ENCODE measurements at regions not wholly inside any gene's neighbourhood (a gene's known extent, or its start where the extent isn't known, plus 50 kb on each side); places are given as distances from the start of the nearest gene placed in this dataset.

DNA sequence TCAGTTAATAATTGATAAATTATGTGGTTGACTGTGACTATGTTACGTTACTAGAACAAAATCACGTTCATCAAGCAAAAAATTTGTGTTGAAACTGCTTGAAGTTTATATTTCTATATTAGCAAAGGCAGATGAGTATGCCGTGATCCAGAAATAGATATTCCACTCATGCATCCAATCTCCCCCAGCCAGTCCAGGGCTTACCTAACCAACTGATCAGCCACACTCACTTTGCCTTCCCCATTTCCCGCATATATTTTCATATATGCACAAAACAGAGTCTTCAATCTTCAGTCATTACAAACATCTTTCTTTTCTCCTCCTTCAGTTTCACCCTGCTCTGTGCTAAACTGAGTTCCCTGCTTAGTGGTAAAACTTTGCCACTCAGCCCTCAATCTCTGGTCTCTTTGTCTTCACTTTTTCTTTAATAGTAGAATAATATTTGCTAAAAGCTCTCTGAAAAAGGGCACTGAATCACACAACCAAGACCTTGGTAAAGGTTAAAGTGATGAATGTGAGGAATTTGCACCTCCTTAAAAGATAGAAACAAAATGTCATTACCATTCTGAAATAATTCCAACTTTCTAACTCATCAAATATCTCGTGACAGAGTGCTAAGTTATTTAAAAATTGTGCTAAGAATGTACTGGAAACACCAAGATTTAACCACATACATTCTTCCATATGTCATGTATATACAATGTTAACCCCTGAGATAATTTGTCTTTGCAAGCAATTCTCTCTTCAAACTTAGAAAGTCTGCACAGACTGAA is 893.2 kb upstream of the CRIM1 start:
- Histone ChIP-seq H2AFZ (ENCODE audit: control insufficient read depth, low read depth, low read length) (no peak overlapping the region), H3K79me2 (ENCODE audit: control insufficient read depth, insufficient read depth, low read length) (no peaks in the 10 kb centered on the region), H3K27me3 (replicated peaks in 1 of 2; ENCODE audit: control insufficient read depth in 2 of 2, insufficient read depth in 2 of 2, low read length in 1 of 2) (no peaks in the 10 kb centered on the region), H3K36me3 (ENCODE audit: control insufficient read depth in 2 of 2, insufficient read depth in 2 of 2, low read length in 1 of 2) (no peaks in the 10 kb centered on the region), H3K4me1 (ENCODE audit: control insufficient read depth, insufficient read depth, low read length) (no peaks in the 10 kb centered on the region), H3K27ac (ENCODE audit: control insufficient read depth, insufficient read depth) (no peak overlapping the region), H3K4me2 (ENCODE audit: control insufficient read depth, insufficient read depth) (no peak overlapping the region), H3K4me3 (no peak overlapping the region; the same call in 1 of the 2 replicates), H3K9ac (ENCODE audit: control insufficient read depth, insufficient read depth, low read length) (no peak overlapping the region), H3K9me3 (replicated peaks; ENCODE audit: control insufficient read depth, insufficient read depth, low read length) (no peaks in the 10 kb centered on the region), H4K20me1 (ENCODE audit: control insufficient read depth, insufficient read depth) (no peaks in the 10 kb centered on the region)
- intact Hi-C loops (cut with micrococcal nuclease; ENCODE audit: unreplicated experiment) (no loop called here), in situ Hi-C loops (cut with MboI) (no loop called here)
- no TSS peak for BruUV-seq (replicated peaks)
- no peak for ATAC-seq
- ChIA-PET POLR2A (no interaction called here), RAD21 (ENCODE audit: unreplicated experiment) (no interaction called here), SMC1A (ENCODE audit: uncharacterized antibody, unreplicated experiment) (no interaction called here), CTCF (no interaction called here)
- no peak for FAIRE-seq
- WGBS (ENCODE audit: insufficient coverage, insufficient replicate concordance, low lambda C conversion rate, missing lambda C conversion rate) = 9% methylated on average over 5 of the region's 5 CpGs
- DNase-seq (ENCODE audit: low read depth, low spot score) = no peak
- TF ChIP-seq GATAD2B (conservative IDR thresholded peaks at IDR 0.05; ENCODE audit: low read depth) (no peak), CHD1 (IDR thresholded peaks at IDR 0.05; ENCODE audit: low read depth, low read length) (no peak), NBN (IDR thresholded peaks at IDR 0.05) (no peak), WRNIP1 (IDR thresholded peaks at IDR 0.05; ENCODE audit: borderline replicate concordance, low read depth, low read length) (no peak), NFYB (IDR thresholded peaks at IDR 0.05; ENCODE audit: insufficient read depth, low read depth, low read length) (no peak), NRF1 (conservative IDR thresholded peaks at IDR 0.05; ENCODE audit: low read depth, low read length) (no peak), CBX3 (IDR thresholded peaks at IDR 0.05; ENCODE audit: borderline replicate concordance, low read depth) (no peak), LARP7 (IDR thresholded peaks at IDR 0.05) (no peak)
- TF ChIP-seq, protein P1, sequence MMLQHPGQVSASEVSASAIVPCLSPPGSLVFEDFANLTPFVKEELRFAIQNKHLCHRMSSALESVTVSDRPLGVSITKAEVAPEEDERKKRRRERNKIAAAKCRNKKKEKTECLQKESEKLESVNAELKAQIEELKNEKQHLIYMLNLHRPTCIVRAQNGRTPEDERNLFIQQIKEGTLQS (IDR thresholded peaks at IDR 0.05; ENCODE audit: borderline replicate concordance, extremely low read depth, low read depth, low read length) = no peak
- TF ChIP-seq, protein P2, sequence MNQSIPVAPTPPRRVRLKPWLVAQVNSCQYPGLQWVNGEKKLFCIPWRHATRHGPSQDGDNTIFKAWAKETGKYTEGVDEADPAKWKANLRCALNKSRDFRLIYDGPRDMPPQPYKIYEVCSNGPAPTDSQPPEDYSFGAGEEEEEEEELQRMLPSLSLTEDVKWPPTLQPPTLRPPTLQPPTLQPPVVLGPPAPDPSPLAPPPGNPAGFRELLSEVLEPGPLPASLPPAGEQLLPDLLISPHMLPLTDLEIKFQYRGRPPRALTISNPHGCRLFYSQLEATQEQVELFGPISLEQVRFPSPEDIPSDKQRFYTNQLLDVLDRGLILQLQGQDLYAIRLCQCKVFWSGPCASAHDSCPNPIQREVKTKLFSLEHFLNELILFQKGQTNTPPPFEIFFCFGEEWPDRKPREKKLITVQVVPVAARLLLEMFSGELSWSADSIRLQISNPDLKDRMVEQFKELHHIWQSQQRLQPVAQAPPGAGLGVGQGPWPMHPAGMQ (IDR thresholded peaks at IDR 0.05; ENCODE audit: borderline replicate concordance) = no peak
- TF ChIP-seq, protein P3, sequence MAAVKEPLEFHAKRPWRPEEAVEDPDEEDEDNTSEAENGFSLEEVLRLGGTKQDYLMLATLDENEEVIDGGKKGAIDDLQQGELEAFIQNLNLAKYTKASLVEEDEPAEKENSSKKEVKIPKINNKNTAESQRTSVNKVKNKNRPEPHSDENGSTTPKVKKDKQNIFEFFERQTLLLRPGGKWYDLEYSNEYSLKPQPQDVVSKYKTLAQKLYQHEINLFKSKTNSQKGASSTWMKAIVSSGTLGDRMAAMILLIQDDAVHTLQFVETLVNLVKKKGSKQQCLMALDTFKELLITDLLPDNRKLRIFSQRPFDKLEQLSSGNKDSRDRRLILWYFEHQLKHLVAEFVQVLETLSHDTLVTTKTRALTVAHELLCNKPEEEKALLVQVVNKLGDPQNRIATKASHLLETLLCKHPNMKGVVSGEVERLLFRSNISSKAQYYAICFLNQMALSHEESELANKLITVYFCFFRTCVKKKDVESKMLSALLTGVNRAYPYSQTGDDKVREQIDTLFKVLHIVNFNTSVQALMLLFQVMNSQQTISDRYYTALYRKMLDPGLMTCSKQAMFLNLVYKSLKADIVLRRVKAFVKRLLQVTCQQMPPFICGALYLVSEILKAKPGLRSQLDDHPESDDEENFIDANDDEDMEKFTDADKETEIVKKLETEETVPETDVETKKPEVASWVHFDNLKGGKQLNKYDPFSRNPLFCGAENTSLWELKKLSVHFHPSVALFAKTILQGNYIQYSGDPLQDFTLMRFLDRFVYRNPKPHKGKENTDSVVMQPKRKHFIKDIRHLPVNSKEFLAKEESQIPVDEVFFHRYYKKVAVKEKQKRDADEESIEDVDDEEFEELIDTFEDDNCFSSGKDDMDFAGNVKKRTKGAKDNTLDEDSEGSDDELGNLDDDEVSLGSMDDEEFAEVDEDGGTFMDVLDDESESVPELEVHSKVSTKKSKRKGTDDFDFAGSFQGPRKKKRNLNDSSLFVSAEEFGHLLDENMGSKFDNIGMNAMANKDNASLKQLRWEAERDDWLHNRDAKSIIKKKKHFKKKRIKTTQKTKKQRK (IDR thresholded peaks at IDR 0.05; ENCODE audit: low read depth, low read length) = no peak
- TF ChIP-seq, protein P4, sequence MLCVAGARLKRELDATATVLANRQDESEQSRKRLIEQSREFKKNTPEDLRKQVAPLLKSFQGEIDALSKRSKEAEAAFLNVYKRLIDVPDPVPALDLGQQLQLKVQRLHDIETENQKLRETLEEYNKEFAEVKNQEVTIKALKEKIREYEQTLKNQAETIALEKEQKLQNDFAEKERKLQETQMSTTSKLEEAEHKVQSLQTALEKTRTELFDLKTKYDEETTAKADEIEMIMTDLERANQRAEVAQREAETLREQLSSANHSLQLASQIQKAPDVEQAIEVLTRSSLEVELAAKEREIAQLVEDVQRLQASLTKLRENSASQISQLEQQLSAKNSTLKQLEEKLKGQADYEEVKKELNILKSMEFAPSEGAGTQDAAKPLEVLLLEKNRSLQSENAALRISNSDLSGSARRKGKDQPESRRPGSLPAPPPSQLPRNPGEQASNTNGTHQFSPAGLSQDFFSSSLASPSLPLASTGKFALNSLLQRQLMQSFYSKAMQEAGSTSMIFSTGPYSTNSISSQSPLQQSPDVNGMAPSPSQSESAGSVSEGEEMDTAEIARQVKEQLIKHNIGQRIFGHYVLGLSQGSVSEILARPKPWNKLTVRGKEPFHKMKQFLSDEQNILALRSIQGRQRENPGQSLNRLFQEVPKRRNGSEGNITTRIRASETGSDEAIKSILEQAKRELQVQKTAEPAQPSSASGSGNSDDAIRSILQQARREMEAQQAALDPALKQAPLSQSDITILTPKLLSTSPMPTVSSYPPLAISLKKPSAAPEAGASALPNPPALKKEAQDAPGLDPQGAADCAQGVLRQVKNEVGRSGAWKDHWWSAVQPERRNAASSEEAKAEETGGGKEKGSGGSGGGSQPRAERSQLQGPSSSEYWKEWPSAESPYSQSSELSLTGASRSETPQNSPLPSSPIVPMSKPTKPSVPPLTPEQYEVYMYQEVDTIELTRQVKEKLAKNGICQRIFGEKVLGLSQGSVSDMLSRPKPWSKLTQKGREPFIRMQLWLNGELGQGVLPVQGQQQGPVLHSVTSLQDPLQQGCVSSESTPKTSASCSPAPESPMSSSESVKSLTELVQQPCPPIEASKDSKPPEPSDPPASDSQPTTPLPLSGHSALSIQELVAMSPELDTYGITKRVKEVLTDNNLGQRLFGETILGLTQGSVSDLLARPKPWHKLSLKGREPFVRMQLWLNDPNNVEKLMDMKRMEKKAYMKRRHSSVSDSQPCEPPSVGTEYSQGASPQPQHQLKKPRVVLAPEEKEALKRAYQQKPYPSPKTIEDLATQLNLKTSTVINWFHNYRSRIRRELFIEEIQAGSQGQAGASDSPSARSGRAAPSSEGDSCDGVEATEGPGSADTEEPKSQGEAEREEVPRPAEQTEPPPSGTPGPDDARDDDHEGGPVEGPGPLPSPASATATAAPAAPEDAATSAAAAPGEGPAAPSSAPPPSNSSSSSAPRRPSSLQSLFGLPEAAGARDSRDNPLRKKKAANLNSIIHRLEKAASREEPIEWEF (IDR thresholded peaks at IDR 0.05; ENCODE audit: insufficient replicate concordance, low read depth, low read length) = no peak

All from GM12878 (cell line).